Muscle of leg (tissue), 3 donors: ENCODE measurements at regions not wholly inside any gene's neighbourhood (a gene's known extent, or its start where the extent isn't known, plus 50 kb on each side); places are given as distances from the start of the nearest gene placed in this dataset.
"Not testable (repeated sequence)": the region's sequence is repeated elsewhere in the genome, so short reads cannot be mapped to it uniquely, and the experiment has no call there.

Experiments used
- DNase-seq: peaks from one replicate; pipeline ENCODE4 v3.0.0; 2013
- H3K27ac ChIP-seq: one replicate; pipeline ENCODE4 v1.5.1; 2013; ENCODE audit warnings: mild to moderate bottlenecking, low read length, control low read depth
- H3K27me3 ChIP-seq: one replicate; pipeline ENCODE4 v1.6.1; 2013; ENCODE audit warnings: low read length; ENCODE audit not compliant: control insufficient read depth, insufficient read depth
- H3K36me3 ChIP-seq: one replicate; pipeline ENCODE4 v1.6.1; 2013; ENCODE audit warnings: low read length; ENCODE audit not compliant: control insufficient read depth, insufficient read depth
- H3K4me1 ChIP-seq: one replicate; pipeline ENCODE4 v1.6.1; 2013; ENCODE audit warnings: low read length; ENCODE audit not compliant: control insufficient read depth, insufficient read depth
- H3K4me3 ChIP-seq: one replicate; pipeline ENCODE4 v1.5.1; 2013; ENCODE audit warnings: low read length, control low read depth
- H3K9me3 ChIP-seq: replicated peaks from 2 replicates; pipeline ENCODE4 v1.6.1; 2013; ENCODE audit warnings: low read depth, low read length; ENCODE audit not compliant: control insufficient read depth
- WGBS: methylation state at CpG from one replicate; pipeline ENCODE4 v1.1.5; 2013; ENCODE audit warnings: missing lambda C conversion rate; ENCODE audit not compliant: insufficient coverage; 5-methylcytosine and 5-hydroxymethylcytosine counted together

DNA sequence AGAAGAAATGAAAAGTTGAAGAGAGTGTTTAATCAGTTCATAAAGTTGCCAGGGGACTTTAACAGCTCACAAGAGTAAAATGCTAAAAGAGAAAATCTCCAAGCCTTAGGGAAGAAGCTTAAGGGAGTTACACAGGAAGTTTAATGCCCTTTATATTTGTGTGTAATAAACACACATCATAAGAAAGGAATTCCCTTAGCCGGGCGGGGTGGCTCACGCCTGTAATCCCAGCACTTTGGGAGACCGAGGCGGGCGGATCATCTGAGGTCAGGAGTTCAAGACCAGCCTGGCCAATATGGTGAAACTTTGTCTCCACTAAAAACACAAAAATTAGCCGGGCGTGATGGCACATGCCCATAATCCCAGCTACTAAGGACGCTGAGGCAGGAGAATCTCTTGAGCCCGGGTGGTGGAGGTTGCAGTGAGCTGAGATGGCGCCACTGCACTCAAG lies 95.4 kb upstream of the CAB39 start:
- not testable (repeated sequence) for H3K27ac ChIP-seq, H3K4me1 ChIP-seq, H3K36me3 ChIP-seq, H3K27me3 ChIP-seq, H3K4me3 ChIP-seq, H3K9me3 ChIP-seq
- no CpG with 5 or more reads among the region's 11 CpGs for WGBS
- peak; percentile 38 for DNase-seq

- Histone ChIP-seq H3K9me3 (no peaks in the 10 kb centered on the region), H3K4me3 (no peak overlapping the region), H3K27ac (no peak overlapping the region), H3K27me3 (no peaks in the 10 kb centered on the region), H3K4me1 (no peaks in the 10 kb centered on the region), H3K36me3 (no peaks in the 10 kb centered on the region)
- WGBS = 88% methylated on average over 7 of the region's 8 CpGs
- no peak for DNase-seq
These were observed 93.2 kb upstream of the CAB39 start for GRCh38 chr2:230619491-230619890.

DNA sequence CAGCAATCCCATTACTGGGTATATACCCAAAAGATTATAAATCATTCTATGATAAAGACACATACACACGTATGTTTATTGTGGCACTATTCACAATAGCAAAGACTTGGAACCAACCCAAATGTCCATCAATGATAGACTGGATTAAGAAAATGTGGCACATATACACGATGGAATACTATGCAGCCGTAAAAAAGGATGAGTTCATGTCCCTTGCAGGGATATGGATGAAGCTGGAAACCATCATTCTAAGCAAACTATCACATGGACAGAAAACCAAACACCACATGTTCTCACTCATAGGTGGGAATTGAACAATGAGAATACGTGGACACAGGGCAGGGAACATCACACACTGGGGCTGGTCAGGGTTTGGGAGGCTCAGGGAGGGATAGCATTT lies 87.4 kb upstream of the CAB39 start:
- H3K4me1 ChIP-seq, H3K9me3 ChIP-seq, H3K4me3 ChIP-seq, H3K27ac ChIP-seq, H3K27me3 ChIP-seq, DNase-seq, H3K36me3 ChIP-seq: not testable (repeated sequence)
- no CpG with 5 or more reads among the region's 4 CpGs for WGBS

GRCh38 chr2:230627091-230627490 lies 85.6 kb upstream of the CAB39 start:
- not testable (repeated sequence) for H3K4me3 ChIP-seq, H3K4me1 ChIP-seq, H3K27me3 ChIP-seq, H3K27ac ChIP-seq, H3K9me3 ChIP-seq, H3K36me3 ChIP-seq, DNase-seq
- WGBS = 100% methylated on average over 1 of the region's 4 CpGs

DNA sequence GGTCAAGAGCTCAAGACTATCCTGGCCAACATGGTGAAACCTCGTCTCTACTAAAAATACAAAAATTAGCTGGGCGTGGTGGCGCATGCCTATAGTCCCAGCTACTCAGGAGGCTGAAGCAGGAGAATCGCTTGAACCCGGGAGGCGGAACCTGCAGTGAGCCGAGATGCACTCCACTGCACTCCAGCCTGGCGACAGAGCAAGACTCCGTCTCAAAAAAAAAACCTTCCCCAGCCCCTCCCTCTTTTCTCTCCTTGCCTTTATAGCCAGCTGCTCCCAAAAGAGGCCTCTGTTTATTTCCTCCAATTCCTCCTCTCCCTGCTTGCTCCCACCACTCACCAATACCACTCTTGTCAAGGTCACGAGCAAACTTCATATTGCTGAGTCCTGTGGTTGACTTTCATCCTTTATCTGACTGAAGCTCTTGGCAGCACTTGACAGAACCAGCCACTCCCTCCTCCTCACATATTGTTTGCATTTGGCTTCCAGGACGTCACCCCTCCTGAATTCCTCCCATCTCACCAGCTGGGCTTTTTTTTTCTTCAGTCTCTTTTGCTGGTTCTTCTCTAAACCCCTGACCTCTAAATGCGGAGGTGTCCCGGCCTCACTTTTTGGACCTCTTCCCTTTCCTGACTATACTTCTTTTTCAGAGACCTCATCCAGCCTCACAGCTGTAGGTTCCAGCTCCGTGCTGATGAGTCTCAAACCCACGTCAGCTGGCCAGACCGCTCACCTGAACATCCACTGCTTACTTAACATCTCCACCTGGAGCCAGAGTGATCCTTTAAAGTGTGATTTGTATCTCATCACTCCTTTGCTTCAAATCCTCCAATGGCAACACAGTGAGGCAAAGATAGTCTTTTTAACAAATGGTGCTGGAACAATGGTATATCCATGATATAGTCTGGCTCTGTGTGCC lies 84.6 kb upstream of the CAB39 start:
- H3K27ac ChIP-seq = no peak overlapping the region
- no peaks in the 10 kb centered on the region for H3K9me3 ChIP-seq
- no peaks in the 10 kb centered on the region for H3K27me3 ChIP-seq
- no peaks in the 10 kb centered on the region for H3K4me1 ChIP-seq
- WGBS = 45% methylated on average over 13 of the region's 16 CpGs
- peak; percentile 53 for DNase-seq
- no peak overlapping the region for H3K4me3 ChIP-seq
- no peaks in the 10 kb centered on the region for H3K36me3 ChIP-seq

GRCh38 chr2:230631470-230631869 lies 81.2 kb upstream of the CAB39 start:
- H3K4me3 ChIP-seq = no peak overlapping the region
- H3K9me3 ChIP-seq = no peaks in the 10 kb centered on the region
- no peaks in the 10 kb centered on the region for H3K4me1 ChIP-seq
- no peaks in the 10 kb centered on the region for H3K36me3 ChIP-seq
- no peak overlapping the region for H3K27ac ChIP-seq
- no peak for DNase-seq
- no peaks in the 10 kb centered on the region for H3K27me3 ChIP-seq
- WGBS = no CpG with 5 or more reads among the region's 4 CpGs

DNA sequence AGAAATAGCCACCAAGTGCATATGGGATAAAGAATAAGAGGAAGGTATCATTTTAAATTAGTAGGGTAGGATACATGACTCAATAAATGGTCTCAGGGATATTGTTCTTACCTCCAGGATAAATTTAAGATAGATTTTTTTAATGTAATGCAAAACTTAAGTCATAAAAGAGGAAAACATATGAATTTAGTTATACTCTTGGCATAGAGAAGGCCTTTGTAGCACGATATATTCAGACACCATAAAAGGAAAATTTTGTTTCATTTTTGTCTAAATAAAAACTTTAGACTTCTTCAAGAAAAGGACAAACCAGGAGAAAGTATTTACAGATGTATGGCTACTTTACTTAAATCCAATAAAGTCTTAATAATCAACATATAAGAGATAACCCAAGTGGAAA lies 78.5 kb upstream of the CAB39 start:
- no peaks in the 10 kb centered on the region for H3K4me1 ChIP-seq
- WGBS = no CpG with 5 or more reads among the region's 1 CpG
- no peaks in the 10 kb centered on the region for H3K27me3 ChIP-seq
- no peak overlapping the region for H3K4me3 ChIP-seq
- peak; percentile 68 for DNase-seq
- H3K36me3 ChIP-seq = no peaks in the 10 kb centered on the region
- no peaks in the 10 kb centered on the region for H3K9me3 ChIP-seq
- H3K27ac ChIP-seq = no peak overlapping the region

DNA sequence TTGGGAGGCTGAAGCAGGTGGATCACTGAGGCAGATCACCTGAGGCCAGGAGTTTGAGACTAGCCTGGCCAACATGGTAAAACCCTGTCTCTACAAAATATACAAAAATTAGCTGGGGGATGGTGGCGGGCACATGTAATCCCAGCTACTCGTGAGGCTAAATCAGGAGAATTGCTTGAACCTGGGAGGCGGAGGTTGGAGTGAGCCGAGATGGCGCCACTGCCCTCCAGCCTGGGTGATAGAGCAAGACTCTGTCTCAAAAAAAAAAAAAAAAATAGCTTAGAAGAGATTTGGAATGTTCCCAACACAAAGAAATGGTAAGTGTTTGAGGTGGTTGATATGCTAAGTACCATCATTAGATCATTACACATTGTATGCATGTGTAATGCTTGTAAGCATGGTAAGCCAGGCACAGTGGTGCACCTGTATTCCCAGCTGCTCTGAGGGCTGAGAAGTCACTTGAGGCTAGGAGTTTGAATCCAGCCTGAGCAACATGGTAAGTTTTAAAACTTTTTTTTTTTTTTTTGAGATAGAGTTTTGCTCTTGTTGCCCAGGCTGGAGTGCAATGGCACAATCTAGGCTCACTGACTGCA lies 77.8 kb upstream of the CAB39 start:
- H3K9me3 ChIP-seq, H3K36me3 ChIP-seq, H3K4me3 ChIP-seq, H3K27ac ChIP-seq, DNase-seq, H3K27me3 ChIP-seq, H3K4me1 ChIP-seq: not testable (repeated sequence)
- WGBS = no CpG with 5 or more reads among the region's 5 CpGs

DNA sequence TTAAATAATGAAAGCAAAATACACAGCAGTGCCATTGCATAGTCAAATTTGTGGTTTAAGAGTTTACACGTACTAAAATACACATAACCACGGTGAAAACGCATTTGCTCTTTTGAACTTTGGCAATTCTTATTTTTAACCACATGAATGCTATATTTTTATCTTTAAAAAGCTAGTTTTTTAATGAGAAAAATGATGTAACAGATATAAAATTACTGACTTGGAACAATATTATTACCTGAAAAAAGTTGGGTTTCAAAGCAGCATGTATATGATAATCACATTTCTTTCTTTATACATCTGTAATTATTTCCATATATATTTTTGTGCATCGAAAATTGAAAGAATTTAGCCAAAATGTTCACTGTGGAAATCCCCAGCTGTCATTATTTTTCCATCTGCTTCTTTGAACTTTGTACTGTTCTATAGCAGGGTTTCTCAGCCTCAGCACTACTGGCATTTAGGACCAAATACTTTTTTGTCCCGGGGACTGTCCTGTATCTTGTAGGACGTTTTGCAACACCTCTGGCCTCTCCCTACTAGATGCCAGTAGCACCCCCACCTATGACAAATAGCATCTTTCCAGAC lies 75.9 kb upstream of the CAB39 start:
- Histone ChIP-seq H3K36me3 (no peaks in the 10 kb centered on the region), H3K4me1 (no peaks in the 10 kb centered on the region), H3K4me3 (no peak overlapping the region), H3K27me3 (no peaks in the 10 kb centered on the region), H3K9me3 (no peaks in the 10 kb centered on the region), H3K27ac (no peak overlapping the region)
- peak; percentile 55 for DNase-seq
- WGBS = 25% methylated on average over 2 of the region's 6 CpGs

GRCh38 chr2:230637486-230637885 lies 75.2 kb upstream of the CAB39 start:
- not testable (repeated sequence) for H3K9me3 ChIP-seq, H3K4me1 ChIP-seq, DNase-seq, H3K27ac ChIP-seq, H3K4me3 ChIP-seq, H3K27me3 ChIP-seq, H3K36me3 ChIP-seq
- 71% methylated on average over 5 of the region's 8 CpGs for WGBS
